ENCODE measurements at regions not wholly inside any gene's neighbourhood (a gene's known extent, or its start where the extent isn't known, plus 50 kb on each side); places are given as distances from the start of the nearest gene placed in this dataset.

GRCh38 chr4:22336822-22337221 is 179.0 kb downstream of the ADGRA3 start:
- no peak for DNase-seq (ENCODE audit: low read depth)

GRCh38 chr4:22334155-22334554 is 181.7 kb downstream of the ADGRA3 start:
- no peak for DNase-seq (ENCODE audit: low read depth)

- DNase-seq (ENCODE audit: low read depth), result no peak
Observed at GRCh38 chr4:22324422-22324821, 191.4 kb downstream of the ADGRA3 start.

- DNase-seq (ENCODE audit: low read depth), result no peak
Observed at GRCh38 chr4:22323691-22324090, 192.2 kb downstream of the ADGRA3 start.

GRCh38 chr4:22322996-22323395 is 192.9 kb downstream of the ADGRA3 start:
- no peak for DNase-seq (ENCODE audit: low read depth)

GRCh38 chr4:22315628-22316027 is 200.2 kb downstream of the ADGRA3 start:
- no peak for DNase-seq (ENCODE audit: low read depth)

GRCh38 chr4:22313976-22314375 is 201.9 kb downstream of the ADGRA3 start:
- DNase-seq (ENCODE audit: low read depth), result no peak

GRCh38 chr4:22312113-22312512 is 203.8 kb downstream of the ADGRA3 start:
- peak; percentile 3 for DNase-seq (ENCODE audit: low read depth)

- DNase-seq (ENCODE audit: low read depth), result no peak
Observed at GRCh38 chr4:22301253-22301652, 214.6 kb downstream of the ADGRA3 start.

- no peak for DNase-seq (ENCODE audit: low read depth)
Observed at GRCh38 chr4:22299678-22300077, 216.2 kb downstream of the ADGRA3 start.

GRCh38 chr4:22287631-22288030 is 228.2 kb downstream of the ADGRA3 start:
- DNase-seq (ENCODE audit: low read depth), result no peak

GRCh38 chr4:22268350-22269025 is 247.4 kb downstream of the ADGRA3 start:
- peak; percentile 36 for DNase-seq (ENCODE audit: low read depth)

GRCh38 chr4:22264261-22264660 is 251.6 kb downstream of the ADGRA3 start:
- DNase-seq (ENCODE audit: low read depth), result no peak

GRCh38 chr4:22253431-22253830 is 262.4 kb downstream of the ADGRA3 start:
- DNase-seq (ENCODE audit: low read depth), result no peak

GRCh38 chr4:22246847-22247246 is 269.0 kb downstream of the ADGRA3 start:
- DNase-seq (ENCODE audit: low read depth), result no peak

- DNase-seq (ENCODE audit: low read depth), result no peak
Observed at GRCh38 chr4:22245294-22245693, 270.6 kb downstream of the ADGRA3 start.

- DNase-seq (ENCODE audit: low read depth), result no peak
Observed at GRCh38 chr4:22241415-22241814, 274.5 kb downstream of the ADGRA3 start.

GRCh38 chr4:22240814-22241213 is 275.1 kb downstream of the ADGRA3 start:
- no peak for DNase-seq (ENCODE audit: low read depth)

GRCh38 chr4:22238742-22239141 is 277.1 kb downstream of the ADGRA3 start:
- DNase-seq (ENCODE audit: low read depth), result no peak

- DNase-seq (ENCODE audit: low read depth), result peak; percentile 18
Observed at GRCh38 chr4:22237846-22238494, 277.9 kb downstream of the ADGRA3 start.

GRCh38 chr4:22237155-22237751 is 278.6 kb downstream of the ADGRA3 start:
- no peak for DNase-seq (ENCODE audit: low read depth)

GRCh38 chr4:22235698-22236097 is 280.2 kb downstream of the ADGRA3 start:
- no peak for DNase-seq (ENCODE audit: low read depth)

GRCh38 chr4:22233230-22233629 is 282.6 kb downstream of the ADGRA3 start:
- DNase-seq (ENCODE audit: low read depth), result no peak
